GM12801 (cell line): ENCODE measurements at regions not wholly inside any gene's neighbourhood (a gene's known extent, or its start where the extent isn't known, plus 50 kb on each side); places are given as distances from the start of the nearest gene placed in this dataset.

Source experiments
- CTCF ChIP-seq: IDR thresholded peaks from one replicate; pipeline ENCODE4 v1.5.1; 2011; ENCODE audit warnings: control low read depth; ENCODE audit not compliant: insufficient read length; ENCODE audit errors: extremely low read depth

GRCh38 chr5:166834246-166834645, 1457.2 kb upstream of the WWC1 start:
- TF ChIP-seq CTCF, result no peak

GRCh38 chr5:166845044-166845443, 1446.4 kb upstream of the WWC1 start:
- no peak for TF ChIP-seq CTCF

GRCh38 chr5:166856791-166857190, 1434.7 kb upstream of the WWC1 start:
- no peak for TF ChIP-seq CTCF

- TF ChIP-seq CTCF, result no peak
These were observed 1431.0 kb upstream of the WWC1 start for GRCh38 chr5:166860426-166860825.

GRCh38 chr5:166862581-166862980, 1428.9 kb upstream of the WWC1 start:
- TF ChIP-seq CTCF, result no peak

GRCh38 chr5:166865206-166865605, 1426.2 kb upstream of the WWC1 start:
- TF ChIP-seq CTCF, result no peak

GRCh38 chr5:166880456-166880855, 1411.0 kb upstream of the WWC1 start:
- no peak for TF ChIP-seq CTCF

GRCh38 chr5:166881802-166882201, 1409.6 kb upstream of the WWC1 start:
- no peak for TF ChIP-seq CTCF
